ENCODE measurements at regions not wholly inside any gene's neighbourhood (a gene's known extent, or its start where the extent isn't known, plus 50 kb on each side); places are given as distances from the start of the nearest gene placed in this dataset.
"Not testable (repeated sequence)": the region's sequence is repeated elsewhere in the genome, so short reads cannot be mapped to it uniquely, and the experiment has no call there.

- DNase-seq (ENCODE audit: low spot score); H3K9me3 ChIP-seq (ENCODE audit: control insufficient read depth in 4 of 4, low read length in 3 of 4); H3K4me1 ChIP-seq (ENCODE audit: control insufficient read depth in 4 of 4, insufficient read depth in 4 of 4, low read length in 3 of 4); H3K27ac ChIP-seq (ENCODE audit: low read depth in 1 of 2, low read length in 2 of 2); H3K27me3 ChIP-seq (ENCODE audit: control insufficient read depth in 4 of 4, insufficient read depth in 4 of 4, low read length in 3 of 4); H3K9ac ChIP-seq (ENCODE audit: low read depth in 1 of 2, low read length in 2 of 2); H3K36me3 ChIP-seq (ENCODE audit: control insufficient read depth in 4 of 4, insufficient read depth in 3 of 4, low read depth in 1 of 4, low read length in 3 of 4); H3K4me3 ChIP-seq (ENCODE audit: low read depth in 1 of 3, low read length in 3 of 3): not testable (repeated sequence)
- WGBS: 62% methylated on average over 3 of the region's 3 CpGs
Measured at GRCh38 chr3:116519823-116520222, 74.5 kb upstream of the LSAMP start.

GRCh38 chr3:116524453-116525210 is 79.3 kb upstream of the LSAMP start:
- TF ChIP-seq EGR1 (IDR thresholded peaks at IDR 0.05; ENCODE audit: low read depth in 2 of 2) (no peak), TAF1 (conservative IDR thresholded peaks at IDR 0.05) (no peak), ATF3 (IDR thresholded peaks at IDR 0.05) (no peak)
- Histone ChIP-seq H3K9ac (ENCODE audit: low read depth in 1 of 2, low read length in 2 of 2) (no peak overlapping the region), H3K9me3 (ENCODE audit: control insufficient read depth in 4 of 4, low read length in 3 of 4) (no peaks in the 10 kb centered on the region), H3K4me1 (ENCODE audit: control insufficient read depth in 4 of 4, insufficient read depth in 4 of 4, low read length in 3 of 4) (no peaks in the 10 kb centered on the region), H3K27ac (ENCODE audit: low read depth in 1 of 2, low read length in 2 of 2) (no peak overlapping the region), H3K4me3 (ENCODE audit: low read depth in 1 of 3, low read length in 3 of 3) (no peak overlapping the region), H3K27me3 (ENCODE audit: control insufficient read depth in 4 of 4, insufficient read depth in 4 of 4, low read length in 3 of 4) (no peaks in the 10 kb centered on the region), H3K36me3 (ENCODE audit: control insufficient read depth in 4 of 4, insufficient read depth in 3 of 4, low read depth in 1 of 4, low read length in 3 of 4) (no peaks in the 10 kb centered on the region)
- WGBS: 55% methylated on average over 4 of the region's 4 CpGs
- DNase-seq (ENCODE audit: low spot score): no peak

- Histone ChIP-seq H3K4me1 (ENCODE audit: control insufficient read depth in 4 of 4, insufficient read depth in 4 of 4, low read length in 3 of 4) (no peaks in the 10 kb centered on the region), H3K36me3 (ENCODE audit: control insufficient read depth in 4 of 4, insufficient read depth in 3 of 4, low read depth in 1 of 4, low read length in 3 of 4) (no peaks in the 10 kb centered on the region), H3K27me3 (ENCODE audit: control insufficient read depth in 4 of 4, insufficient read depth in 4 of 4, low read length in 3 of 4) (no peaks in the 10 kb centered on the region), H3K4me3 (ENCODE audit: low read depth in 1 of 3, low read length in 3 of 3) (no peak overlapping the region), H3K27ac (ENCODE audit: low read depth in 1 of 2, low read length in 2 of 2) (no peak overlapping the region), H3K9ac (ENCODE audit: low read depth in 1 of 2, low read length in 2 of 2) (no peak overlapping the region), H3K9me3 (ENCODE audit: control insufficient read depth in 4 of 4, low read length in 3 of 4) (no peaks in the 10 kb centered on the region)
- 4% methylated on average over 1 of the region's 1 CpG for WGBS
- no peak for DNase-seq (ENCODE audit: low spot score)
- TF ChIP-seq MAX (IDR thresholded peaks at IDR 0.05) (no peak), SP1 (IDR thresholded peaks at IDR 0.05) (no peak), YY1 (IDR thresholded peaks at IDR 0.05) (no peak), FOXA1 (IDR thresholded peaks at IDR 0.05) (no peak), ATF3 (IDR thresholded peaks at IDR 0.05) (no peak), REST (IDR thresholded peaks at IDR 0.05) (no peak), ZBTB33 (IDR thresholded peaks at IDR 0.05) (no peak), HNF4A (conservative IDR thresholded peaks at IDR 0.05) (no peak), GABPA (IDR thresholded peaks at IDR 0.05 in 1 of 2, conservative IDR thresholded peaks at IDR 0.05 in 1 of 2) (no peak), HNF4G (IDR thresholded peaks at IDR 0.05) (no peak), TAF1 (conservative IDR thresholded peaks at IDR 0.05) (no peak)
Measured at GRCh38 chr3:116552246-116552645, 107.0 kb upstream of the LSAMP start.

All from liver (tissue), 7 donors.